Natural killer cell (primary cell): ENCODE measurements at regions not wholly inside any gene's neighbourhood (a gene's known extent, or its start where the extent isn't known, plus 50 kb on each side); places are given as distances from the start of the nearest gene placed in this dataset.
"Not testable (repeated sequence)": the region's sequence is repeated elsewhere in the genome, so short reads cannot be mapped to it uniquely, and the experiment has no call there.

Experiments used
- ATAC-seq, 3 donors: fragments of 150-1000 bp in 2 of 3; fragments of 200-7000 bp in 1 of 3; cut with Tn5 transposase; 1 replicate in 1 of 3; 2 replicates in 2 of 3; pipeline ENCODE4 v1.10.0; 2021; ENCODE audit warnings: mild to moderate bottlenecking in 2 of 3, moderate library complexity in 2 of 3
- DNase-seq, 2 donors: peaks; one replicate each; pipeline versions ENCODE4 v3.0.0 to v3.0.0-alpha.2; 2013 to 2021; ENCODE audit warnings: mixed read lengths in 1 of 2
- H3K27ac ChIP-seq: one replicate; pipeline ENCODE4 v1.5.1; 2013; ENCODE audit warnings: mild to moderate bottlenecking, low read length
- H3K27me3 ChIP-seq: one replicate; pipeline ENCODE4 v1.6.1; 2013; ENCODE audit warnings: low read length; ENCODE audit not compliant: control insufficient read depth, insufficient read depth
- H3K36me3 ChIP-seq: one replicate; pipeline ENCODE4 v1.6.1; 2013; ENCODE audit warnings: low read length; ENCODE audit not compliant: control insufficient read depth, insufficient read depth
- H3K4me1 ChIP-seq: one replicate; pipeline ENCODE4 v1.6.1; 2013; ENCODE audit warnings: low read length; ENCODE audit not compliant: control insufficient read depth, insufficient read depth
- H3K4me3 ChIP-seq: one replicate; pipeline ENCODE4 v1.5.1; 2013; ENCODE audit warnings: low read length
- H3K9me3 ChIP-seq: one replicate; pipeline ENCODE4 v1.6.1; 2013; ENCODE audit warnings: low read length; ENCODE audit not compliant: control insufficient read depth, insufficient read depth
- H3K27ac Mint-ChIP-seq, 2 donors: one replicate each; pipeline ENCODE4 v1.8.0; 2022; ENCODE audit warnings: mild to moderate bottlenecking in 2 of 2, mixed read lengths in 2 of 2, moderate library complexity in 1 of 2
- H3K27me3 Mint-ChIP-seq, 2 donors: one replicate each; pipeline ENCODE4 v1.8.0; 2022; ENCODE audit warnings: low read depth in 2 of 2, mixed read lengths in 2 of 2
- H3K36me3 Mint-ChIP-seq: one replicate; pipeline ENCODE4 v1.8.0; 2022; ENCODE audit warnings: mixed read lengths
- H3K4me1 Mint-ChIP-seq, 2 donors: one replicate each; pipeline ENCODE4 v1.8.0; 2022; ENCODE audit warnings: mixed read lengths in 2 of 2
- H3K4me3 Mint-ChIP-seq: one replicate; pipeline ENCODE4 v1.8.0; 2022; ENCODE audit warnings: mild to moderate bottlenecking, moderate library complexity, mixed read lengths
- H3K9me3 Mint-ChIP-seq, 2 donors: one replicate each; pipeline ENCODE4 v1.8.0; 2022; ENCODE audit warnings: mixed read lengths in 2 of 2
- WGBS: methylation state at CpG from one replicate; pipeline ENCODE4 v1.1.7; 2013; ENCODE audit warnings: missing lambda C conversion rate; ENCODE audit not compliant: insufficient coverage; 5-methylcytosine and 5-hydroxymethylcytosine counted together
- intact Hi-C: fragments of 100-400 bp; cut with micrococcal nuclease; formaldehyde crosslinking; loops from one replicate; pipeline ENCODE4 v1.14.2; 2022
- TF ChIP-seq, protein P1 (sequence below): fragments of 200-600 bp; IDR thresholded peaks from one replicate; pipeline ENCODE4 v1.8.0; 2022; ENCODE audit warnings: antibody characterized with exemption

DNA sequence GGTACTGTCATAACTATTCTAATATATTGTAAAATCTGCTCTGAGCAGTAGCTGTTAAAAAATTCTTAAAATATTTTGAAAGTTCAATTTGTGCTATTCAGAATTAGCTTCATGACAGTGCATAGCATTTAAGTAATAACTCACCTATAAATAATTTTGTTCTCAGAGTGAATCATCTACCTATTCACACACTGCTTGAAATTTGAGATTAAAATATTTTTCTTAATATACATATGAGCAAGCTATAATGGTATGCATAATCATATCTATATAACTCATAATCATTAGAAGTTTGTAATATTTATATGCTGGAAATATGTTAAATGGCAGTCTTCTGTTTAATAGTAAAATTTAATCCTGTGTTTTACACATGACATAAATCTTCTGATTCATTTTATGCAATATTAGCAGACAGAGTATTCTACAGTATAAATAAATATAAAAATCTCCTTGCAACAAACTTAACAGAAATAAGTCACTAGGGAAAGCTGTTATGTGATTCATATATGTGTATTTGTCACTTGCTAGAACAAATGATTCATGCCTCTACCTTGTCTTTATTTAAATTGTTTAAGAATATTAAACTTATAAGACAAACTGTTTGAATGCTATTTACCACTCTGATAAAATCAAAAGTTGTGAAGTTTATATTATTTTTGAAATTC is 710.8 kb downstream of the PLOD2 start:
- peaks cover 5 to 9% of the 10 kb centered on the region in 2 donors for H3K9me3 Mint-ChIP-seq
- no peaks in the 10 kb centered on the region for H3K27me3 Mint-ChIP-seq
- no peaks in the 10 kb centered on the region for H3K4me1 ChIP-seq
- no peaks in the 10 kb centered on the region for H3K27me3 ChIP-seq
- H3K36me3 ChIP-seq: no peaks in the 10 kb centered on the region
- intact Hi-C loops: no loop called here
- no peak for ATAC-seq
- no peak for DNase-seq
- H3K27ac ChIP-seq: no peak overlapping the region
- no peak overlapping the region for H3K4me3 ChIP-seq
- H3K36me3 Mint-ChIP-seq: no peaks in the 10 kb centered on the region
- H3K4me3 Mint-ChIP-seq: no peak overlapping the region
- no peaks in the 10 kb centered on the region for H3K4me1 Mint-ChIP-seq
- no peaks in the 10 kb centered on the region for H3K9me3 ChIP-seq
- H3K27ac Mint-ChIP-seq: no peak overlapping the region
- TF ChIP-seq, protein P1, sequence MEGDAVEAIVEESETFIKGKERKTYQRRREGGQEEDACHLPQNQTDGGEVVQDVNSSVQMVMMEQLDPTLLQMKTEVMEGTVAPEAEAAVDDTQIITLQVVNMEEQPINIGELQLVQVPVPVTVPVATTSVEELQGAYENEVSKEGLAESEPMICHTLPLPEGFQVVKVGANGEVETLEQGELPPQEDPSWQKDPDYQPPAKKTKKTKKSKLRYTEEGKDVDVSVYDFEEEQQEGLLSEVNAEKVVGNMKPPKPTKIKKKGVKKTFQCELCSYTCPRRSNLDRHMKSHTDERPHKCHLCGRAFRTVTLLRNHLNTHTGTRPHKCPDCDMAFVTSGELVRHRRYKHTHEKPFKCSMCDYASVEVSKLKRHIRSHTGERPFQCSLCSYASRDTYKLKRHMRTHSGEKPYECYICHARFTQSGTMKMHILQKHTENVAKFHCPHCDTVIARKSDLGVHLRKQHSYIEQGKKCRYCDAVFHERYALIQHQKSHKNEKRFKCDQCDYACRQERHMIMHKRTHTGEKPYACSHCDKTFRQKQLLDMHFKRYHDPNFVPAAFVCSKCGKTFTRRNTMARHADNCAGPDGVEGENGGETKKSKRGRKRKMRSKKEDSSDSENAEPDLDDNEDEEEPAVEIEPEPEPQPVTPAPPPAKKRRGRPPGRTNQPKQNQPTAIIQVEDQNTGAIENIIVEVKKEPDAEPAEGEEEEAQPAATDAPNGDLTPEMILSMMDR: no peak

DNA sequence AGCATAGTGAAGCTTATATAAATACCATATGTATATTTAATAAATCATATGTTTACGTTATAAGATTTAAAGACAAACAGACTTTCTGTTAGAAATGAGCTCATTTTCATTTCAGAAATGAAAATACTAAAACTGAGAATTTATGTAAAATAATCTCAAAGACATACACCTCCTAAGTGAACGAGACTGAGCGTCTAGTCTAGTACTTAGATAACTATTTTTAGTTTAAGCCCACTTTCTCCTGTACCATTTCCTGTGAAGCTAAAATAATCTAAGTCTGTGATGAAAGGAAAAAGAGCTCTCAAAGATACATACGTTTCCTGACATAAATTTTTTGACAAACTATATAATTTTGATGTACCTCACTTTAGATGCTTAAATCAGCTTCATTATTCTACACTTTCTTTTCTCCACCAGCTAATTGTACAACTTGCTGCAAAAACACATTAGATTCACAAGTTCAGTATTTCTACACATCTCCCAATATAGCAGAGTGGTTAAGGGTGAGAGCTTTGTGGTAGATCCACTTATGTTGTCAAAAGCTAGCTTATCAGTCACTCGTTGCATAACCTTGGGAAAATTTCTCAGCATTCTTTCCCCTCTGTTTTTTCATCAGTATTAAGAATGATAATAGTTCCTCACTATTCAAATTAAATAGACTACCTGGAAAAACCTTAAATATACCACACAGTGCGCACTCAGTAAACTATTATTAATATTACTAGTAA is 703.0 kb downstream of the PLOD2 start:
- no peak overlapping the region for H3K27ac Mint-ChIP-seq
- Histone ChIP-seq H3K4me3 (no peak overlapping the region), H3K27me3 (no peaks in the 10 kb centered on the region), H3K9me3 (no peaks in the 10 kb centered on the region), H3K36me3 (no peaks in the 10 kb centered on the region), H3K4me1 (no peaks in the 10 kb centered on the region), H3K27ac (no peak overlapping the region)
- no peaks in the 10 kb centered on the region for H3K4me1 Mint-ChIP-seq
- WGBS: 62% methylated on average over 2 of the region's 6 CpGs
- intact Hi-C loops: no loop called here
- no peaks in the 10 kb centered on the region for H3K36me3 Mint-ChIP-seq
- no peak for DNase-seq
- H3K27me3 Mint-ChIP-seq: no peaks in the 10 kb centered on the region
- ATAC-seq: no peak
- peaks cover 2 to 5% of the 10 kb centered on the region in 2 donors for H3K9me3 Mint-ChIP-seq
- TF ChIP-seq, protein P1: no peak
- H3K4me3 Mint-ChIP-seq: no peak overlapping the region

DNA sequence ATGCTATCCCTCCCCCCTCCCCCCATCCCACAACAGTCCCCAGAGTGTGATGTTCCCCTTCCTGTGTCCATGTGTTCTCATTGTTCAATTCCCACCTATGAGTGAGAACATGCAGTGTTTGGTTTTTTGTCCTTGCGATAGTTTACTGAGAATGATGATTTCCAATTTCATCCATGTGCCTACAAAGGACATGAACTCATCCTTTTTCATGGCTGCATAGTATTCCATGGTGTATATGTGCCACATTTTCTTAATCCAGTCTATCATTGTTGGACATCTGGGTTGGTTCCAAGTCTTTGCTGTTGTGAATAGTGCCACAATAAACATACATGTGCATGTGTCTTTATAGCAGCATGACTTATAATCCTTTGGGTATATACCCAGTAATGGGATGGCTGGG is 701.3 kb downstream of the PLOD2 start:
- H3K27me3 ChIP-seq, H3K4me1 ChIP-seq, H3K27me3 Mint-ChIP-seq, intact Hi-C loops, H3K4me1 Mint-ChIP-seq, H3K9me3 ChIP-seq, H3K27ac Mint-ChIP-seq, H3K27ac ChIP-seq, H3K4me3 Mint-ChIP-seq, DNase-seq, H3K36me3 Mint-ChIP-seq, H3K4me3 ChIP-seq, H3K36me3 ChIP-seq, ATAC-seq: not testable (repeated sequence)
- WGBS: no CpG with 5 or more reads among the region's 1 CpG
- H3K9me3 Mint-ChIP-seq: peaks cover 2 to 10% of the 10 kb centered on the region in 2 donors

DNA sequence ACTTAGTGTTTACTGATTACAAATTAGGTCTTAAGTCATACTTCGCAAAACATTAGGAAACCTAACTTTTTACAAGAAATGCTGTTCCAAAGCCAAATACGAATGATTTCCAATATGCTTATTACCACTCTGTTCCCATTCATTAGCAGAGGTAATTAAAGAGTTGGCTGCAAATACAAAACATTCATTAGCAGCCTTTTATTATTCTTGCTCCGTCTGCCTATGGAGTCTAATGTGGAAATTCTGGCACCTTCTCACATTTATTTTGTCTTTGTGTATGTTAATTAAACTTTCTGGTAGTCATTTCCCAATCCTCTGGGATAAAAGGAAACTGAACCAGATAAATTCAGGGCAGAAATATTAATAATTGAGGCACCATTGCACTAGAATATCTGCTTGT is 689.0 kb downstream of the PLOD2 start:
- ATAC-seq (no peak), DNase-seq (no peak)
- H3K27ac ChIP-seq: no peak overlapping the region
- no peak overlapping the region for H3K27ac Mint-ChIP-seq
- H3K9me3 Mint-ChIP-seq: peaks cover 6 to 14% of the 10 kb centered on the region in 2 donors
- H3K4me3 Mint-ChIP-seq: no peak overlapping the region
- WGBS: 85% methylated on average over 2 of the region's 3 CpGs
- TF ChIP-seq, protein P1: no peak
- H3K4me1 ChIP-seq: no peaks in the 10 kb centered on the region
- no peaks in the 10 kb centered on the region for H3K27me3 Mint-ChIP-seq
- no peak overlapping the region for H3K4me3 ChIP-seq
- no peaks in the 10 kb centered on the region for H3K36me3 ChIP-seq
- no peaks in the 10 kb centered on the region for H3K4me1 Mint-ChIP-seq
- H3K9me3 ChIP-seq: no peaks in the 10 kb centered on the region
- H3K27me3 ChIP-seq: no peaks in the 10 kb centered on the region
- H3K36me3 Mint-ChIP-seq: no peaks in the 10 kb centered on the region
- intact Hi-C loops: no loop called here

DNA sequence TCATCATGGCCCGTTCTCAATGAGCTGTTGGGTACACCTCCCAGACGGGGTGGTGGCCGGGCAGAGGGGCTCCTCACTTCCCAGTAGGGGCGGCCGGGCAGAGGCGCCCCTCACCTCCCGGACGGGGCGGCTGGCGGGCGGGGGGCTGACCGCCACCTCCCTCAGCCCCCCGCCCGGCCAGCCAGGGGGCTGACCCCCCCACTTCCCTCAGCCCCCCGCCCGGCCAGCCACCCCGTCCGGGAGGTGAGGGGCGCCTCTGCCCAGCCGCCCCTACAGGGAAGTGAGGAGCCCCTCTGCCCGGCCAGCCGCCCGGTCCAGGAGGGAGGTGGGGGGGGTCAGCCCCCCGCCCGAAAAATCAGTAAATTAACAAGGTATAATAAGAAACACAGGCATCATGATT is 678.2 kb downstream of the PLOD2 start:
- H3K27me3 ChIP-seq, H3K36me3 ChIP-seq, H3K27ac ChIP-seq, intact Hi-C loops, H3K4me1 ChIP-seq, DNase-seq, ATAC-seq, H3K27ac Mint-ChIP-seq, H3K4me1 Mint-ChIP-seq, H3K27me3 Mint-ChIP-seq, H3K4me3 ChIP-seq, H3K9me3 ChIP-seq, H3K4me3 Mint-ChIP-seq: not testable (repeated sequence)
- 98% methylated on average over 6 of the region's 25 CpGs for WGBS
- Mint-ChIP-seq H3K36me3 (peaks cover 13% of the 10 kb centered on the region), H3K9me3 (peaks cover 6 to 18% of the 10 kb centered on the region in 2 donors)
